HG03520 (cell line): ENCODE measurements at regions not wholly inside any gene's neighbourhood (a gene's known extent, or its start where the extent isn't known, plus 50 kb on each side); places are given as distances from the start of the nearest gene placed in this dataset.
"Not testable (repeated sequence)": the region's sequence is repeated elsewhere in the genome, so short reads cannot be mapped to it uniquely, and the experiment has no call there.

ENCODE experiments used
- ATAC-seq: cut with Tn5 transposase; IDR thresholded peaks from one replicate; pipeline ENCODE4 v1.9.1; 2021; ENCODE audit warnings: mild to moderate bottlenecking, moderate library complexity; ENCODE audit not compliant: unreplicated experiment

- ATAC-seq, result no peak
Observed at GRCh38 chr2:221777119-221777518, 205.0 kb upstream of the EPHA4 start.

GRCh38 chr2:221775096-221775495, 203.0 kb upstream of the EPHA4 start:
- no peak for ATAC-seq

DNA sequence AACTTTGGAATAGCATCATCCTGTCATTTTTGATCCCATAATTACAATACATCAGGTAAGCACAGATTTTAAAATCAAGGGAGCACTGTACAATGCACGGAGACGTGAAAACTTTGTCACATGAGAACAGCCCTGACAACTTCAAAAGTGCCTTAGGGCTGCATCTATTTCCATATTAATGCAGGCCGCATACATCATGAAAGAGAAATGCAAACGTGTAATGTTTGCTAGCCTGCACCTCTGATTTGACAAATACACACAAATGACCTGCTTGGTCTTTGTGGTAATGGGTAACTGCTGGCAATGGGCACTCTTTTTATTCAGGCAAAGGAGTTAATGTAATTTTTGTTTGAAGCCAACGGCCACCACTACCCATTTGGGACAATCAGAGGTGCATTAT, 202.0 kb upstream of the EPHA4 start:
- ATAC-seq, result no peak

DNA sequence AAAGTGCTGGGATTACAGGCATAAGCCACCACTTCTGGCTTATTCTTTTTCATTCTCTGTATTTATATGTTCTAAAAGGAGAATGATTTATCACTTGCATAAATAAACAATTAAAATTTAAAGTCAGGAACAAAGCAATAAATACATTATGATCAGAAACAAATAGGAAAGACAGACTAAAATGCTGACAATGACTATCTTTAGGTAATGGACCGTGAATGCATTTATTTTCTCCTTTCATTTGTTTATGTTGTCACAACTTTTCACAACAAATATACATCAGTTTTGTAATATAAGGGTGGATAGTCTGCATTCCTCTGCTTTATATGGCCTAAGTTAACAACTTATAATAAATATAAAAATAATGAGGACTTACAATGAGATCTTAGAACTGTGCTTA, 199.2 kb upstream of the EPHA4 start:
- ATAC-seq, result no peak

DNA sequence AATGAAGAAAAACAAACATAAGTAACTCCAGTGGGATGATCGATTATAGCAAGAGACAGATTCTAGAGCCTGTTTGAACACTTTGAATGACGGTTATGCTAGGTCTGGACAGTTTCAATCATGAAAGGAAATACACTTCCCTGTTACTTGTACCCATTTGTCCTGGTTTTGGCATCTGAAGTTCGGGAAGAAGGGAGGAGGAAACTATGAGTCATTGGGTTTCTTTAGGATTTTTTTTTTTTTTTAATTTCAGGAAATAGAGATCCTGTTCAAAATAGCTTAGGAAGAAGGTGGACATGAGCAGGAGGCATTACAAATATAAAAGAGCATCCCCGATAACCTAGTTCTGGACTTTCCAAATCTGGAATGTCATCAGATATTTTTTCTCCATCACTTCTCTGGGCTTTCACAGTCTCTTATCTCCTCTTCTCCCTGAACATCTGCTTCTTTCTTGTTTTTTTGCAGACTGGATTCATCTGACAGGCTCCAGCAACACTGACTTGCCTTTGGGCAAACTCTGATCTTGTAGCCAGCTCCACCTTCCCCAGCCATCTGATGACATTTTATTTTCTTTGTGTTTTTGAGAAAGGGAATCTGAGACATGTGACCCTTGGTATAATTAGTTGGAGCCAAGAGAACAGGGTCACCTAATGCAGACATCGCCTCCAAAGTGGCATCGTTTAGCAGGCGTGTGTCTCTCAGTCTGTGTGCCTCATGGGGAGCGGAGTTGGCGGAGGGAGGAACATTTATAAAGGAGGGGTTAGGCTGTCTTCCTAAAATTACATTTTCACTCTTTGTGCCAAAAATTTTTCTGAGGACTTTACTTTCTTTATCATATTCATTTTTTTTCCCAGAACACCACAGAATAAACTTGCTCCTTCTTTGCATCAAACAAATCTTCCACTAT, 195.3 kb upstream of the EPHA4 start:
- ATAC-seq, result no peak

- ATAC-seq, result no peak
Observed at GRCh38 chr2:221762496-221762895, 190.4 kb upstream of the EPHA4 start.

DNA sequence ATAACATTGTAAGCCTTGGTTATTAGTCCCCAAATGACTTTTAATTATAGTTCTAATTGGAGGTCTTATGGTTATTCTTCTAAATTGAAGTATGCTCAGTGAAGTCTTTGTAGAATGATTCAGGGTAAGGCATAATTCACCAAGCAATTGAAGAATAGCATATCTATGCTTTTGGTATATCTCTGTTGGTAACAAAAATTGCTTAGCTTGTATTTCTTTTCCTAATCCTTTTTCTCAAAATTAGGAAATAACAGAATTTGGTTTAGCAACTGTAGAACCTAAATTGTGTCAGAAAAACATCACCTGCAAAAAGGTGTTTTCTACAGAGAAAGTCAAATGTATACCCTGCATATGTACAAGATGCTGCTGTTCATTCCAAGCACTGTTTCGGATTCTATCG, 189.2 kb upstream of the EPHA4 start:
- ATAC-seq, result no peak

- no peak for ATAC-seq
Observed at GRCh38 chr2:221758076-221758475, 186.0 kb upstream of the EPHA4 start.

GRCh38 chr2:221753401-221753800, 181.3 kb upstream of the EPHA4 start:
- ATAC-seq, result no peak

DNA sequence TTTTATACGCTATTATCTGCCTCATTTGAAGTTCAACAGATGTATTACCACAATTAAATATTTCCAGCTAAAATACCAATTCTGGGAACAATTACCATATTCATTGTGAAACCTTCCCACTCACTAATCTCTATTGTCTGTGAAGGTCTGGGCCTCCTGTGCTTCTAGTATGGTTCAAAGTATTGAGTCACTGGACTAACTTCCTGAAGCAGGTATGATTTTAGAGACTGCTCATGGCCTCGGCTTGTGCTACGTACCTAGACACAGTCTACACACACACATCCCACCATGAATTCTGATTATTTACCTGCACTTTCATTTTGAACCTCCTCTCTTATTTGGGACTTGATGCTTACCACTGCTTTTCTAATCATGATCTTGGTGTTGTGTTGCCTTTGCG, 180.7 kb upstream of the EPHA4 start:
- no peak for ATAC-seq

GRCh38 chr2:221750316-221750715, 178.2 kb upstream of the EPHA4 start:
- no peak for ATAC-seq

DNA sequence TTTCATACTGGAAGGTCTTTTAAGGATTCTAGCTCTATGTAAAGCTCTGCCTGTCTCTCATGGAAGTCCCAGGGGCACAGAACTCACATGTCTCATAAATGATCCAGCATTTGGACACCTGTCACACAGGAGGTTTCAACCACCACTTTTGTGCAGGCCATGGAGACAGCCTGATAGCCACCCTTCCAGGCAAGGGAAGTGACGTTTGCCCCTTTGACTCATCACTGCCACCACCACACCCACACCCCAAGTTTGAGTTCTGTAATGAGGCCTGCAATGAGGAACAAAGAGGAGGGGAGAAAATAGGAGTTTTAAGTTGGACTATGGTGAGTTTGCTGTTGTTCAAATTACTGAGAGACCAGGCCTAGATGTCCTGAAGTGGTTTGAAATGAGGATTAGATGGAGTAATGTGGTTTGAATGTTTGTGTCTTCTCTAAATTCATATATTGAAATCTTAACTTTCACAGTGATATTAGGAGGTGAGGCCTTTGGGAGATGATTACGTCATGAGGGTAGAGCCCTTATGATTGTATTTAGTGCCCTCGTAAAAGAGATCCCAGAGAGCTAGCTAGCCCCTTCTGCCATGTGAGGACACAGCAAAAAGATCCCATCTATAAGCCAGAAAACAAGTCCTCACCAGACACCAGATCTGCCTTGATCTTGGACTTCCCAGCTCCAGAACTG, 175.3 kb upstream of the EPHA4 start:
- peak; percentile 87 for ATAC-seq

GRCh38 chr2:221741496-221742211, 169.6 kb upstream of the EPHA4 start:
- ATAC-seq, result no peak

DNA sequence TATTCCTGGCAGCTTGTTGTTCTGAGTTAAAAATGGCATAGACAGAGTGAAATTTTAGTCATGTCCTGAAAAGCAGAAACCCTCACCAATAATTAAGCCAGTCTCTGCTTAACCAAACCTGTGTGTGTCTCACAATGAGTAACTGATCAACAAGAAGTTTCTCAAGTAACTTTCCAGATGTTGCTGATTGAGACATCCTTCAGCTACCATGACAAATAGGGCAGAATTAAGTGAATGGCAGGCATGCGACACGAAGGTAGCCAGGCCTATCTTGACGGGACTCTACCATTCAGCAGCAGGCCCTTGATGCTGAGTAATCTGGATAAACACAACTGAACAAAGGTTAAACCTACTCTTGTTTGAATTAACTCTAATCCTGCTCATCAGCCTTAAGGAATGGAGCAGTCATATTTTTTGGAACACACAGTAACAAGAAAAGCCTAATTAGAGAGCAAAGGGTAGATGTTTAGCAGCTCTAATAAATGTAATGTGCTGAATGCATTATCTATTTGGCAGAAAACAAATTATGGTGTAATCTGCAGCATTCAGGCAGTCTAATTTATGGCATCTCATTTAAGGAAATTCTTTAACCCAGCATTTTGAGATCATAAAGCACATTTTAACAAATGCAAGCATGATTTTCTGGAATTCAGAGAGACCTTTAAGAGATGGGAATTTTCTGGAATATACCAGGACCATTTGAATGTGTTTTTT, 159.5 kb upstream of the EPHA4 start:
- peak; percentile 77 for ATAC-seq

DNA sequence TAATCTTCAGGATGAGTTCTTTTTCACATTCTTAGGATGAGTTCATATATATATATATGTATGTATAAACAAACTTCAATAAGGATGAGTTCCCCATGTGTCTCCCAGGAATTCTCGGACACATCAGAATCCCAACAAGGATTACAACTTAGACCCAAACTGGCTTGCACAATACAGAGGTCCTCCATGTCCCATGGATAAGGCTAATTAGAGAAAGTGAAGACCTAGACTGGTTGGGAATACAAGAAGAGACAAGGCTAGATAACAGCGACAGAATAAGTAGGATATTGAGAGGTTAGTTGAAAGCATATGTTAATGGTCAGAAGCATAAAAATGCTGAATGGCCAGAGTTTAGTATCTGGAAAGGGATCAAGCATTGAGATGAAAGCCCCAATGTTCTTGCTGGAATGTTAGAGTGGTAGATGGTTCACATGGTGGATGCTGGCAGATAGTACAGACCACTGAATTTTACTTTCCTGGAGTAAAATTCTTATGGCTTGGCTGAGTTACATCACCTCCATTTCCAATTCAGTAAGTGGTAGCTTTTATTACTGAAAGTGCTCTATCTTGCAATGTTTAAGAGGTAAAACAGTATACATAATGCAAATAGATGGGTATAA, 154.9 kb upstream of the EPHA4 start:
- no peak for ATAC-seq

GRCh38 chr2:221724631-221725203, 152.6 kb upstream of the EPHA4 start:
- ATAC-seq, result no peak

DNA sequence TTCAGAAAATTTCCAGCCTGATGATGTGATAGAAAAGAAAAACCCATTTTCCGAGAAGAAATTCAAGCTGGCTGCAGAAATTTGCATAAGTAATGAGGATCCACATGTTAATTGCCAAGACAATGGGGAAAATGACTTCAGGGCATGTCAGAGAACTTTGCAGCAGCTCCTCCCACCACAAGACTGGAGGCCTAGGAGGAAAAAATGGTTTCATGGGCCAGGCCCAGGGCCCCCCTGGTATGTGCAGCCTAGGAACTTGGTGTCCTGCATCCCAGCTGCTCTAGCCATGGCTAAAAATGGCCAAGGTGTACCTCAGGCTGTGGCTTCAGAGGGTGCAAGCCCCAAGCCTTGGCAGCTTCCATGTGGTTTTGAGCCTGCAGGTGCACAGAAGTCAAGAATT, 152.0 kb upstream of the EPHA4 start:
- ATAC-seq, result not testable (repeated sequence)

GRCh38 chr2:221716426-221717303, 144.6 kb upstream of the EPHA4 start:
- ATAC-seq, result no peak

DNA sequence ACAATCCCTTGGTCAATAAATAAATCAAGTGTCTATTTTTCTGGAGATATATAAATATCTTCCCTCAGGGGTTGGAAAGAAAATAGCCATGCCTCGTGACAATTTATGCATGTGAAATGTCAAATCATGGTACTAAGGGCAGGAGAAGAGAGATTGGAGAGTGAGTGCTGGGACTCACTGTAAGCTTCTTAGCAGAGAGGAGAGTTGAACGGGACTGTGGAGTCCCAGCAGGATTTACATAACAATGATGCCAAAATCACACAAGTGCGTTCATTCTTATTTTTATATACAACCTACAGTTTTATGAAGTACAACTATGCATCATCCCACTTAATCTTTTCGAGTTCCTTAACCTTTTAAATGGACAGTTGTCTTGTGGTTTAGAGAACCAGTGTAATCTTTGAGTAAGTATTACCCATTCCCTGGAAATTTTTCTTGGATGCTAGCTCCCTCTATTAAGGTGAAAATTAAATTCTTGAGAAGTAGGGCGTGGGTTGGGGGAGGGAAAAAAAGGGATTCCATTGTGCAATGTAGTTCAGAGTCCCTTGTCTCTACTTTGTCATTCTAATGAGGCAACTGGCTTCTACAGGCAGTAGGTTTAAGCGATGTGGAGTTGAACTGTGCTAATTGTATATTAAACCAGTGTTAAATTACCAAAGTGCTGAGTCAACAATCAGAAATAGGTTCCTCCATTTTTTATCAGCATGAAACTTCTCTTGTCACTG, 143.6 kb upstream of the EPHA4 start:
- ATAC-seq, result no peak
